Vagina (tissue), 2 donors: ENCODE measurements at regions not wholly inside any gene's neighbourhood (a gene's known extent, or its start where the extent isn't known, plus 50 kb on each side); places are given as distances from the start of the nearest gene placed in this dataset.

Experiments used
- DNase-seq, 2 donors: peaks; one replicate each; pipeline ENCODE4 v3.0.0-alpha.2; 2017; ENCODE audit errors: extremely low spot score in 2 of 2
- H3K27ac ChIP-seq: fragments of 200-600 bp; sonication (generic); one replicate; pipeline ENCODE4 v1.5.1; 2019
- H3K27me3 ChIP-seq: fragments of 200-600 bp; sonication (generic); one replicate; pipeline ENCODE4 v1.5.1; 2019
- H3K36me3 ChIP-seq, 2 donors: fragments of 200-600 bp; sonication (generic); one replicate each; pipeline ENCODE4 v1.5.1; 2017 to 2019
- H3K4me1 ChIP-seq: fragments of 200-600 bp; sonication (generic); one replicate; pipeline ENCODE4 v1.5.1; 2019
- H3K4me3 ChIP-seq, 2 donors: fragments of 200-600 bp; sonication (generic); 1 replicate in 1 of 2; 2 replicates in 1 of 2; pipeline ENCODE4 v1.5.1; 2016 to 2019
- H3K9me3 ChIP-seq: fragments of 200-600 bp; sonication (generic); one replicate; pipeline ENCODE4 v1.5.1; 2019
- CTCF ChIP-seq, 3 experiments: fragments of 450-650 bp in 2 of 3; fragments of 200-600 bp in 1 of 3; sonication (generic) in 1 of 3; IDR thresholded peaks; one replicate each; pipeline ENCODE4 v1.5.1; 2017 to 2019; ENCODE audit warnings: antibody characterized with exemption in 3 of 3, mild to moderate bottlenecking in 2 of 3, moderate library complexity in 2 of 3
- POLR2A ChIP-seq, 2 donors: fragments of 450-650 bp; IDR thresholded peaks; one replicate each; pipeline ENCODE4 v1.6.1; 2017; ENCODE audit warnings: antibody characterized with exemption in 2 of 2, mild to moderate bottlenecking in 2 of 2, moderate library complexity in 2 of 2
- POLR2AphosphoS5 ChIP-seq, 2 donors: sonication (generic); formaldehyde crosslinking; IDR thresholded peaks; one replicate each; pipeline ENCODE4 v1.9.0; 2017; ENCODE audit warnings: antibody characterized with exemption in 2 of 2, mild to moderate bottlenecking in 2 of 2, low read depth in 1 of 2; ENCODE audit not compliant: insufficient read depth in 1 of 2
- intact Hi-C: fragments of 100-400 bp; cut with DNase I; formaldehyde crosslinking; loops from one replicate; pipeline ENCODE4 v1.15.1; 2023

DNA sequence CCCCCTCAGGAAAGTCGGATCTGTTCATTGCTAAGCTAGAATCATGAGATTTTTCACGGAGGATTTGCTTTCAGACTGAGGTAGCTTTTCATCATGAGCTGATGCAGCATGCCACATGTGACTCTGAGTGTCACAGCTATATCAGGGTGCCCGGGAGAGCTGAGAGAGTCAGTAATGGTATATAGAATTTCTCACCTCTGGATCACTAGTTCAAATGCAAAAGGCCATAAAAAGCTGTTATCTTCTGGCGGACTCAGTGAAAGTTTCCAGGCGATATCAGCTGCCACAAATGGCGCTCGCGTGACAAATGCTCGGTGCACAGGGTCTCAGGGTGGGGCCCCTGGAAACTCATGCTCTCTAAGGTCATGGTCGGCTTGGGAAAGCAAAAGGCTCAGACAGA is 150.1 kb downstream of the DHX15 start:
- no peaks in the 10 kb centered on the region for H3K4me1 ChIP-seq
- no peaks in the 10 kb centered on the region for H3K9me3 ChIP-seq
- H3K4me3 ChIP-seq: no peak overlapping the region
- intact Hi-C loops: no loop called here
- H3K36me3 ChIP-seq: no peaks in the 10 kb centered on the region
- TF ChIP-seq POLR2A (IDR thresholded peaks at IDR 0.05): no peak
- TF ChIP-seq CTCF (IDR thresholded peaks at IDR 0.05): no peak
- no peak for TF ChIP-seq POLR2AphosphoS5 (IDR thresholded peaks at IDR 0.05; ENCODE audit: insufficient read depth in 1 of 2, low read depth in 1 of 2)
- DNase-seq: no peak
- no peaks in the 10 kb centered on the region for H3K27me3 ChIP-seq
- H3K27ac ChIP-seq: no peak overlapping the region

DNA sequence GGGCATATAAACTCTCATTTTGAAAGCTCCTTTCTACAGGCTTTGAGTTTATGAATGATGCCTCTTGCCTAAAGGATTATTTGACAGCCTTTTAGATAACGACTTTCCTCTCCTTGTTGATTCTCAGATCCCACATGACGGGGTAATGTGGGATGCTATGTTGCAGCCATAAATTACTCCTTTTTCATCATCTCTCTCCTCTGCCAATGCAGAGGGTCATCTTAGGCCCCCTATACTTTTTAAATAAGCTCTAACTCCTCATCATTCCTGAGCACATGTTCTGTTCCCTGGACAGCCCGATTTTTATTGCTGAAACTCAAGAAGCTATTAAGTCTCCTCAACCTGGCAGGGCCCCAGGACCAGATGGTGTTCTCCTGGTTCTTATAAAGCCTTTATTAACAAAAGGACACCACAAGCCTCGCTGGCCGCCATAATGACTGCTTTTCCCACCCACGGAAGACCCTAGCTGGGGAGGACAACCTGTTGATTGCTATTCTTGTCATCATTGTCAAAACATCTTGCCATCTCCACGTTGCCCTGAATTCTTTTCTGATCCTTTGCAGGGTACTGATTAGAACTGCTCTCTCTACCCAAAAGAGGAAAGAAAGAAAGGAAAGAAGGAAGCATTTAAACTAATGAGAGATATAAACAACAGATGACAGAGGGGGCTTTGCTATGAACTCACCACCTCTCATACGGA is 150.7 kb downstream of the DHX15 start:
- intact Hi-C loops: no loop called here
- no peak for TF ChIP-seq CTCF (IDR thresholded peaks at IDR 0.05)
- TF ChIP-seq POLR2AphosphoS5 (IDR thresholded peaks at IDR 0.05; ENCODE audit: insufficient read depth in 1 of 2, low read depth in 1 of 2): no peak
- no peak for TF ChIP-seq POLR2A (IDR thresholded peaks at IDR 0.05)
- H3K9me3 ChIP-seq: no peaks in the 10 kb centered on the region
- H3K4me1 ChIP-seq: no peaks in the 10 kb centered on the region
- H3K36me3 ChIP-seq: no peaks in the 10 kb centered on the region
- H3K4me3 ChIP-seq: no peak overlapping the region
- DNase-seq: no peak
- H3K27me3 ChIP-seq: no peaks in the 10 kb centered on the region
- H3K27ac ChIP-seq: no peak overlapping the region

GRCh38 chr4:24428850-24429249 is 155.5 kb downstream of the DHX15 start:
- Histone ChIP-seq H3K36me3 (no peaks in the 10 kb centered on the region), H3K27ac (no peak overlapping the region), H3K4me1 (no peaks in the 10 kb centered on the region), H3K9me3 (no peaks in the 10 kb centered on the region), H3K4me3 (no peak overlapping the region), H3K27me3 (no peaks in the 10 kb centered on the region)
- no peak for DNase-seq
- TF ChIP-seq CTCF (IDR thresholded peaks at IDR 0.05) (no peak), POLR2A (IDR thresholded peaks at IDR 0.05) (no peak), POLR2AphosphoS5 (IDR thresholded peaks at IDR 0.05; ENCODE audit: insufficient read depth in 1 of 2, low read depth in 1 of 2) (no peak)
- intact Hi-C loops: no loop called here

GRCh38 chr4:24426557-24426956 is 157.8 kb downstream of the DHX15 start:
- H3K27ac ChIP-seq: no peak overlapping the region
- H3K4me3 ChIP-seq: no peak overlapping the region
- no peak for DNase-seq
- no peaks in the 10 kb centered on the region for H3K27me3 ChIP-seq
- TF ChIP-seq POLR2AphosphoS5 (IDR thresholded peaks at IDR 0.05; ENCODE audit: insufficient read depth in 1 of 2, low read depth in 1 of 2) (no peak), CTCF (IDR thresholded peaks at IDR 0.05) (no peak), POLR2A (IDR thresholded peaks at IDR 0.05) (no peak)
- no peaks in the 10 kb centered on the region for H3K4me1 ChIP-seq
- intact Hi-C loops: no loop called here
- no peaks in the 10 kb centered on the region for H3K36me3 ChIP-seq
- no peaks in the 10 kb centered on the region for H3K9me3 ChIP-seq

GRCh38 chr4:24425863-24426262 is 158.5 kb downstream of the DHX15 start:
- no peaks in the 10 kb centered on the region for H3K4me1 ChIP-seq
- TF ChIP-seq CTCF (IDR thresholded peaks at IDR 0.05) (no peak), POLR2A (IDR thresholded peaks at IDR 0.05) (no peak), POLR2AphosphoS5 (IDR thresholded peaks at IDR 0.05; ENCODE audit: insufficient read depth in 1 of 2, low read depth in 1 of 2) (no peak)
- intact Hi-C loops: no loop called here

More at GRCh38 chr4:24425863-24426262, 158.5 kb downstream of the DHX15 start:
- no peaks in the 10 kb centered on the region for H3K36me3 ChIP-seq
- no peaks in the 10 kb centered on the region for H3K27me3 ChIP-seq
- no peak overlapping the region for H3K27ac ChIP-seq
- no peaks in the 10 kb centered on the region for H3K9me3 ChIP-seq
- H3K4me3 ChIP-seq: no peak overlapping the region
- no peak for DNase-seq
